Mesothelial cell of epicardium (in vitro differentiated cells): ENCODE measurements at regions not wholly inside any gene's neighbourhood (a gene's known extent, or its start where the extent isn't known, plus 50 kb on each side); places are given as distances from the start of the nearest gene placed in this dataset.

Experiments used
- DNase-seq, 2 experiments: peaks; one replicate each; pipeline ENCODE4 v3.0.0; 2021; ENCODE audit warnings: low spot score in 2 of 2; ENCODE audit not compliant: unreplicated experiment in 2 of 2
- H3K27ac Mint-ChIP-seq: 2 replicates; pipeline ENCODE4 v1.8.0; 2021; ENCODE audit warnings: mixed read lengths
- H3K27me3 Mint-ChIP-seq: 2 replicates; pipeline ENCODE4 v1.8.0; 2021; ENCODE audit warnings: low read depth, mixed read lengths
- H3K36me3 Mint-ChIP-seq: 2 replicates; pipeline ENCODE4 v1.8.0; 2021; ENCODE audit warnings: mixed read lengths
- H3K4me1 Mint-ChIP-seq: 2 replicates; pipeline ENCODE4 v1.8.0; 2021; ENCODE audit warnings: mixed read lengths
- H3K4me3 Mint-ChIP-seq: 2 replicates; pipeline ENCODE4 v1.8.0; 2021; ENCODE audit warnings: mild to moderate bottlenecking, moderate library complexity, mixed read lengths
- H3K9me3 Mint-ChIP-seq: 2 replicates; pipeline ENCODE4 v1.8.0; 2021; ENCODE audit warnings: mixed read lengths
- TF ChIP-seq, protein P1 (sequence below): fragments of 200-600 bp; sonication (generic); IDR thresholded peaks from one replicate; pipeline ENCODE4 v1.5.0; 2021; ENCODE audit warnings: antibody characterized with exemption; ENCODE audit not compliant: unreplicated experiment

DNA sequence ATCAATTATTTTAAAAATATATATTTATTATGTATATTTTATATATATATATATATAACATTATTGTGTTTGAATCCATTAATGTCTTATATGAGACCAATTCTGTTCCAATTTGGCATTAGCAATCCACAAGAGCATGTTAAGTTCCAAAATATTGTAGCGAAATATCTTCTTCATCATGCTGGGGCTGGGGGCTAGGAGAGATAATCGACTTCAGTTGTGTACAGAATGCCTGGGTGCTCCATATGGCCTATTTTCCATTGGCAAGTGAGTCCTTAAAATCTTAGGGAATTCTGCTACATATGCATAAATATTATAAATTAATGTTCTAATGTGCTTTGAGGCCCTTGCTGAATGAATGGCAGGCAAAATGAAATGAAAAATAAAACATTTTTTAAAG lies 117.7 kb downstream of the PCDH7 start:
- Mint-ChIP-seq H3K4me3 (no peak overlapping the region), H3K36me3 (no peaks in the 10 kb centered on the region), H3K27ac (peak overlapping the region; percentile 86), H3K27me3 (no peaks in the 10 kb centered on the region), H3K9me3 (no peaks in the 10 kb centered on the region), H3K4me1 (peaks cover 80% of the 10 kb centered on the region)
- DNase-seq = no peak
- TF ChIP-seq, protein P1, sequence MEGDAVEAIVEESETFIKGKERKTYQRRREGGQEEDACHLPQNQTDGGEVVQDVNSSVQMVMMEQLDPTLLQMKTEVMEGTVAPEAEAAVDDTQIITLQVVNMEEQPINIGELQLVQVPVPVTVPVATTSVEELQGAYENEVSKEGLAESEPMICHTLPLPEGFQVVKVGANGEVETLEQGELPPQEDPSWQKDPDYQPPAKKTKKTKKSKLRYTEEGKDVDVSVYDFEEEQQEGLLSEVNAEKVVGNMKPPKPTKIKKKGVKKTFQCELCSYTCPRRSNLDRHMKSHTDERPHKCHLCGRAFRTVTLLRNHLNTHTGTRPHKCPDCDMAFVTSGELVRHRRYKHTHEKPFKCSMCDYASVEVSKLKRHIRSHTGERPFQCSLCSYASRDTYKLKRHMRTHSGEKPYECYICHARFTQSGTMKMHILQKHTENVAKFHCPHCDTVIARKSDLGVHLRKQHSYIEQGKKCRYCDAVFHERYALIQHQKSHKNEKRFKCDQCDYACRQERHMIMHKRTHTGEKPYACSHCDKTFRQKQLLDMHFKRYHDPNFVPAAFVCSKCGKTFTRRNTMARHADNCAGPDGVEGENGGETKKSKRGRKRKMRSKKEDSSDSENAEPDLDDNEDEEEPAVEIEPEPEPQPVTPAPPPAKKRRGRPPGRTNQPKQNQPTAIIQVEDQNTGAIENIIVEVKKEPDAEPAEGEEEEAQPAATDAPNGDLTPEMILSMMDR = no peak

DNA sequence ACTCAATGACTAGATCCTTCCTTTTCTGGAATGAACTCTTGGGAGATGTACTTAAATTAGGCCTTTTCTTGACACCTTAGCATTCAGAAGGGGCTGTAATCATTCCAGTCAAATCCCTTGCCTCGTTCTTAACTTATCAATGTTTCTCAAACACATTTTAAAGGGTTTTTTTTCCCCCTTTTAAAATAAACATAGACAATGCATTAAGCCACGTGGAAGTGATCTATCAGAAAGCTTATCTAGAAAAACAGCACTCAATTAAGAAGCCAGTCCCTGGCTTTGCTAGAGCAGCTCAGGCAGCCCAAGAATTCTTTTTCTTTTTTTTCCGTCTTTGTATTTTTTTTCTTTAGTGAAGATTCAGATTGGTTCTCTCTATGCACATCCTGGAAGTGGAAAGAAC lies 118.2 kb downstream of the PCDH7 start:
- no peak overlapping the region for H3K4me3 Mint-ChIP-seq
- DNase-seq = no peak
- H3K9me3 Mint-ChIP-seq = no peaks in the 10 kb centered on the region
- peaks cover 75% of the 10 kb centered on the region for H3K4me1 Mint-ChIP-seq
- TF ChIP-seq, protein P1 = no peak
- no peaks in the 10 kb centered on the region for H3K27me3 Mint-ChIP-seq
- no peaks in the 10 kb centered on the region for H3K36me3 Mint-ChIP-seq
- H3K27ac Mint-ChIP-seq = peak overlapping the region; percentile 86

DNA sequence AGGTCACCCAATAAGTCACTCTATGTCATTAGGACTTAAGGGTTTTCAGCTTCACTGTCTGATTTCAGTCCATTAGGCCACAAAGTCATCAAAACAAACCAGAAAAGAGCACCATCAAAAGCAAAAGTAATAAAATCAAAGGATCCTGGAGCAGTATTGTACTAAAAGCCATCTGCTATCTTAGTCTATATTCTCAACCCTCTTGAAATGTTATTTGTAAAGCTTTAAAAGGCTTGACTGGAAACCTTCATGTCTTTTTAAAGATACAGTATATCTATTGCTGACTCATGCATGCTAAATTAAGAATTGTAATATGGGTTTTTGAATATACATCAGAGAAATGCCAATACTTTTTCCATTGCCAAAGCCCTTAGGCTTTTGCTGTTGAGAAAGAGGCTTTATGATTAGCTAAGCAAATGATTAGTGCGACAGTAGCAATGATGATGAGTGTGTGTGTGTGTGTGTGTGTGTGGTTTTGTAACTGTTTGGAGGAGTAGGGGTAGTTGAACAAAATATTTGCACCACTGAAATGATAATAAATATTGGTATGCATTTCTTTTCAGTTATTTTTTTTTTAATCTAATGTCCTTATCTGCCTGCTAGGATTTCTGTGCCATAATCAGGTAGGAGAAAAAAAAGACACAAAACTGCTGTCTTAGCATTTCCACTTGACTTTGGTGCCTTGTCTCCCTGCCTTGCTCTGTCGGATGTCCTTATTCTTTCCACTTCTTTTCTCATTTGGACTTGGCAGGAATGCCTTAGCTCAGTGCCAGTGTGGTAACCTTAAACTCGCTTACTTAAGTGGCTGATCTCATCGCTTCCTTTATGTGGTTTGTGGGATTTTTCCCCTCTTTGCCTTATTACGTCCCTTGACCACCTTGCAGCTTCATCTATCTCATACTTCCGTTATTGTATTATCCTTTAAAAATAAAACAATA lies 119.7 kb downstream of the PCDH7 start:
- Mint-ChIP-seq H3K36me3 (no peaks in the 10 kb centered on the region), H3K9me3 (no peaks in the 10 kb centered on the region), H3K4me3 (no peak overlapping the region), H3K27me3 (no peaks in the 10 kb centered on the region), H3K27ac (peak overlapping the region; percentile 79), H3K4me1 (peaks cover 75% of the 10 kb centered on the region)
- no peak for DNase-seq
- TF ChIP-seq, protein P1 = no peak

DNA sequence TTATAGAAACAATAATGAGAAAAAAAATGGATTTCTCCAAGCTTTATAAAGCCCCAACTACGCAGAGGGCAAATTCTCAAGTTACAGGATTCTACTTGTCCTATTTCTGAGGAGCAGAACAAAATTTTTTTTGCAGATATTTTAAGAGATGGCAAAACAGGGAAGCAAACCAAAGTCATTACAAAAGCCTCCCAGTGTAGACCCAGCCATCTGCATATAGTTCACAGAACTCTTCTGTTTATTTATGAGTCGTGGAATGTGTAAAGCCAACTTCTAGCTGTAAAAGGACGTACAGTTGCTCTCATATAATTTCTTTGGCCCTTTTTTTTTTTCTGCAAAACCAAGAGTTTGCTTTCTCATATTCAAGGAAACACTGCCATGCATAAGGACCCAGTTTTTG lies 120.4 kb downstream of the PCDH7 start:
- peak overlapping the region; percentile 41 for H3K27ac Mint-ChIP-seq
- no peak for DNase-seq
- no peaks in the 10 kb centered on the region for H3K27me3 Mint-ChIP-seq
- no peaks in the 10 kb centered on the region for H3K36me3 Mint-ChIP-seq
- no peak overlapping the region for H3K4me3 Mint-ChIP-seq
- H3K9me3 Mint-ChIP-seq = no peaks in the 10 kb centered on the region
- H3K4me1 Mint-ChIP-seq = peaks cover 78% of the 10 kb centered on the region
- TF ChIP-seq, protein P1 = no peak

DNA sequence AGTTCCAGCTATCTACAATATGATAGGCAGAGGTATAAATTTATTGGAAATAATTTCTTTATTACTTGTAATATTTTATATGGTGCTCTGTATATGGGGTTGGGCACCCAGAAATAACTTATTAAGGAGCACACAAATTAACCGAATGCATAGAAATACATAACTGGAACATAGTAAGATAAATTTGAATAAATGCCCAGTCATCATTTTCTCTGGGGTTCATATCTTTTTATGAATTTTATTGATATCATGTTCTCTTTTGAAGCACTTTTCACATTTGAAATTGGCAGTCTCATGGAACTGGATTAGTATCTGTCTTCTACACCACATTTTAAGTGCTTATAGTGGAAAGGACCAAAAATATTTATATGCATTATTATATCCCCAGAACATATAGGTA lies 122.0 kb downstream of the PCDH7 start:
- H3K36me3 Mint-ChIP-seq = no peaks in the 10 kb centered on the region
- H3K9me3 Mint-ChIP-seq = no peaks in the 10 kb centered on the region
- peaks cover 62% of the 10 kb centered on the region for H3K4me1 Mint-ChIP-seq
- no peak for DNase-seq
- no peak overlapping the region for H3K4me3 Mint-ChIP-seq
- TF ChIP-seq, protein P1 = no peak
- H3K27me3 Mint-ChIP-seq = no peaks in the 10 kb centered on the region
- H3K27ac Mint-ChIP-seq = no peak overlapping the region
